T47D (cell line): ENCODE measurements at regions not wholly inside any gene's neighbourhood (a gene's known extent, or its start where the extent isn't known, plus 50 kb on each side); places are given as distances from the start of the nearest gene placed in this dataset.
A peak's percentile ranks its signal among the peaks of the same experiment; 100 is the strongest.
"Not testable (repeated sequence)": the region's sequence is repeated elsewhere in the genome, so short reads cannot be mapped to it uniquely, and the experiment has no call there.

Experiments used
- DNase-seq, 2 experiments: peaks; one replicate each; pipeline versions ENCODE4 v3.0.0 to v3.0.0-alpha.2; 2011 to 2012; ENCODE audit warnings: low read depth in 1 of 2, low spot score in 1 of 2
- JUND ChIP-seq: IDR thresholded peaks from 2 replicates; pipeline ENCODE4 v1.6.1; 2012; ENCODE audit warnings: low read depth
- in situ Hi-C: cut with HindIII; loops from 2 replicates; pipeline ENCODE4 v1.10.0; 2016; ENCODE audit warnings: low sequenced_read_pairs, low pct_unique_long_range_greater_than_20kb

DNA sequence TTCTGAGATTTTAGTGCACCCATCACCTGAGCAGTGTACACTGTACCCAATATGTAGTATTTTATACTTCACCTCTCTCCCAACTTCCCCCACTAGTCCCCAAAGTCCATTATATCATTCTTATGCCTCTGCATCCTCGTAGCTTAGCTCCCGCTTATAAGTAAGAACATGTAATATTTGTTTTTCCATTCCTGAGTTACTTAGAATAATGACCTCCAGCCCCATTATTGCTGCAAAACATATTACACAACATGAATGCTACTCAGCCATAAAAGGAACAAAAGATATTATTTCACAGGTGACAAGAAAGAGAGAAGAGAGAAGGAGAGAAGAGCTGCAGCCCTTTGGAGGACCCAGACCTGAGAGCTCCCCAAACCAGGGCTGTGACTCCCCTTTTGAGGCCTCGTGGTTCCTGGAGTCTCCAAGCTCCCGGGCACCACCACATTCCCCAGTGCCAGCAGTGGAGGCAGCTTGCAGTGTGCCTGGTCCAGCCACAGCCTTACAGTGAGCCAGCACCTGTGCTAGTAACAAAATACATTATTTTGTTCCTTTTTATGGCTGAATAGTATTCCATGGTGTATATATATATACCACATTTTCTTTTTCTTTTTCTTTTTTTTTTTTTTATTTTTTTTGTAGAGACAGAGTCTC is 194.5 kb upstream of the DAB2 start:
- no peak for DNase-seq
- in situ Hi-C loops, result no loop called here
- TF ChIP-seq JUND, result no peak

- no peak for TF ChIP-seq JUND
- in situ Hi-C loops, result no loop called here
- no peak for DNase-seq
These were observed 193.6 kb upstream of the DAB2 start for GRCh38 chr5:39618391-39618790.

- no peak for TF ChIP-seq JUND
- in situ Hi-C loops, result no loop called here
- no peak for DNase-seq
These were observed 191.4 kb upstream of the DAB2 start for GRCh38 chr5:39616131-39616530.

DNA sequence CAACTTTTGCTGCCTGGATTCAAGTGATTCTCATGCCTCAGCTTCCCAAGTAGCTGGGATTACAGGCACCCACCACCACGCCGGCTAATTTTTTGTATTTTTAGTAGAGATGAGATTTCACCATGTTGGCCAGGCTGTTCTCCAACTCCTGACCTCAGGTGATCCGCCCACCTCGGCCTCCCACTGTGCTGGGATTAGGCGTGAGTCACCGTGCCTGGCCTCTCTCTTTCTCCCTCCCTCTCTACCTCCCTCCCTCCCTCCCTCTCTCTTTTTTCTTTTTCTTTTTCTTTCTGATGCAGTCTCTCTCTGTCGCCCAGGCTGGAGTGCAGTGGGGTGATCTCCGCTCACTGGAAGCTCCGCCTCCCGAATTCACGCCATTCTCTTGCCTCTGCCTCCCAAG is 186.3 kb upstream of the DAB2 start:
- in situ Hi-C loops, DNase-seq: not testable (repeated sequence)

- no peak for TF ChIP-seq JUND
- no peak for DNase-seq
- in situ Hi-C loops, result no loop called here
These were observed 183.2 kb upstream of the DAB2 start for GRCh38 chr5:39608024-39608423.

DNA sequence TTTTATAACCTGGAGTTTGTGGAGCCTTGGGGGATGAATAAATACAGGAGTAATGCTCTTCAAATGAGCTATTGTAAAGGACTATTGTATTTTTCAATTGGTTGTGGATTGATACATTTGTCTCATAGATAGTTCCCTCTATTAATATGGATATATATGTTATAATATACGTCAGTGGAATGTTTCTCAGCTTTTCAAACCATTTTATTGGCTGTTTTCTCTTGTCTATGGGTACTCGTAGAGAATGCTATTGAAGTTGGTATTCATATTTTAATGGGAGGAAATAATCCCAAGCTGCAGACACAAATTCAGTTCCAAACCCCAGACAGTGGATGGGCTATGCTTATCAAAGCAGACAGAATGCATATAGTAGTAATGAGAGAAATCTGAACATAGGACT is 181.8 kb upstream of the DAB2 start:
- DNase-seq, result no peak
- no peak for TF ChIP-seq JUND
- in situ Hi-C loops, result no loop called here

DNA sequence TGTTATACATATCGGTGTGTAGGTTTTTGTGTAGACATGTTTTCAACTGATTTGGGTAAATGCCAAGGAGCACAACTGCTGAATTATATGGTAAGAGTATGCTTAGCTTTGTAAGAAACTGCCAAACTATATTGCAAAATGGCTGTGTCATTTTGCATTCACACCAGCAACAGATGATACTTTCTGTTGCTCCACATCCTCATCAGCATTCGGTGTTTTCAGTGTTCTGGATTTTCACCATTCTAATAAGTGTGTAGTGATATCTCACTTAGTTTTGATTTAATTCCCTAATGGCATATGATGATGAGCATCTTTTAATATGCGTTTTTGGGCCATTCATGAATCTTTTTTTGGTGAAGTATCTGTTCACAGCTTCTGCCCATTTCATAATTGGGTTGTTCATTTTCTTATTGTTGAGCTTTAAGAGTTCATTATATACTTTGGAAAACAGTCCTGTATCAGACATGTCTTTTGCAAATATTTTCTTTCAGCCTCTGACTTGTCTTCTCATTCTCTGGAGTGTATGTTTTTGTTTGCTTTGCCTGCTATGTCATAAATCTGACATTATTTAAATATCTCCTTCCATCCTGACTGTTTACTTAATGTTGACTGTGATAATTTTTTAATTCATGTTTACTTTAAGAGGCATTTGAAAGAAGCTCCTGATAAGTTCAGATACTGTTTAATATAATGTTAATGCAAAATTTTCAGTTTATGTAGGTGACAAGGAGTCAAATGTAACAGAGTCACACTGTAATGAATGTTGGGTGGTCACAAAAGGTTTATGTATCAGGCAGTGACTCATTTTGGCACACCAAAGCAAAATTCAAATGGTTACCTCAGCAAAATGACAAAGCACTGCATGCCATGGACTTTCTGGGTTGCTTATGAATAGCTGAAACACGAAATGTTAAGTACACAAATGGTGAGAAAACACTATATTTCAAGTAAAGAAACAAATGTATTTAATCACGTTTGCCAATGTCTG is 181.1 kb upstream of the DAB2 start:
- in situ Hi-C loops, result no loop called here
- peak in 1 of 2 experiments; percentile 27 for DNase-seq
- no peak for TF ChIP-seq JUND

DNA sequence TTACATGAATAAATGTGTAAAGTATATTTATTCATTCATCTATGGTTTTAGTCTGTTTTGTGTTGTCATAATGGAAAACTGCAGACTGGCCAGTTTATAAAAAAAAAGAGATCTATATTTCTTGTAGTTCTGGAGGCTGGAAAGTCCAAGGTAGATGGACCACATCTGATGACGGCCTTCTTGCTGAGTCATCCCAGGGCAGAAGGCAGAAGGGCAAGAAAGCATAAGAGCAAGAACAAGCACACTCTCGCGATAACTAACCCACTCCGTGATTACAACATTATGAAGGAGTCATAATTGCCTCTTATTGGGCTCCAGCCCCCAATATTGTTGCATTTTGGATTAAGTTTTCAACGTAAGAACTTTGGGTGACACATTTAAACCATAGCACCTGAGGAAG is 180.4 kb upstream of the DAB2 start:
- DNase-seq, result no peak
- in situ Hi-C loops, result no loop called here
- TF ChIP-seq JUND, result no peak

DNA sequence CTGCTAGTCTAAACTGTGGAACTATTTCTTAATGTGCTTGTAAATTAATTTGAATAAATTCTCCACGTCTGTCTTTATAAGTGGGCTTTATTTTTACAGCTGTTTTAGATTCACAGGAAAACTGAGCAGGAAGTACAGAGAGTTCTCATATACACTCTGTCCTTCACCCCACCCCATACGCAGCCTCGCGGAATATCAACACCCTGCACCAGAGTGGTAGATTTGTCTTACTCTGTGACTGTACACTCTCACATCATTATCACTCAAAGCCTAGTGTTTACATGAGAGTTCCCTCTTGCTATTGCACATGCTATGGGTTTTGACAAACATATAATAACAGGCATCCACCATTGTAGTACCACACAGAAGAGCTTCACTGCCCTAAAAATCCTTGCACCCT is 179.7 kb upstream of the DAB2 start:
- no peak for DNase-seq
- no peak for TF ChIP-seq JUND
- in situ Hi-C loops, result no loop called here

GRCh38 chr5:39599721-39600431 is 175.1 kb upstream of the DAB2 start:
- in situ Hi-C loops, result no loop called here
- peak in 1 of 2 experiments; percentile 46 for DNase-seq
- TF ChIP-seq JUND, result no peak

DNA sequence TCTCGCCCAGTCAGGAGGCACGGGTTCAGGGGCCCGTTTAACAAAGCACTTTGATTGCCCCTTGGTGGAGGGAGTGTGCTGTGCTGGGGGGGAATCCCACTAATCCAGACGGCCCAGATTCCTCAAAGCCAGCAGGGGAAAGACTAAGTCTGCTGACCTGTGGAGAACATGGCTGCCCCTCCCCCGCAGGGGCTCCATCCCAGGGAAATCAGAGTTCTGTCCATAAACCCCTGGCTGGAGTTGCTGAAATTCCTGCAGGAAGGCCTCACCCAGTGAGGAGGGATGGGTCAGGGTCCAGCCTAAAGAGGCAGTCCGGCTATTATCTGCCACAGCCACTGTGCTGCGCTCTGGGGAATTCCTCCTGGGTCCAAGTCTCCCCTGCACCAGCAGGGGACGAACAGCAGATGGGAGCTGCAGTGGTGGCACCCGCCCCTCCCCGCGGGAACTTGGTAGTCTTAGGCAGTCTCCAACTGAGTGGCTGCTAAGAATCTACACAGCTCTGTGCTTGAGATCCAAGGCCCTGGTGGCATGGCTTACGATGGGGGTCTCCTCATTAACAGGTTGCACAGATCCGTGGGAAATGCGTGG is 174.0 kb upstream of the DAB2 start:
- in situ Hi-C loops, result no loop called here
- DNase-seq, result no peak
- TF ChIP-seq JUND, result no peak

DNA sequence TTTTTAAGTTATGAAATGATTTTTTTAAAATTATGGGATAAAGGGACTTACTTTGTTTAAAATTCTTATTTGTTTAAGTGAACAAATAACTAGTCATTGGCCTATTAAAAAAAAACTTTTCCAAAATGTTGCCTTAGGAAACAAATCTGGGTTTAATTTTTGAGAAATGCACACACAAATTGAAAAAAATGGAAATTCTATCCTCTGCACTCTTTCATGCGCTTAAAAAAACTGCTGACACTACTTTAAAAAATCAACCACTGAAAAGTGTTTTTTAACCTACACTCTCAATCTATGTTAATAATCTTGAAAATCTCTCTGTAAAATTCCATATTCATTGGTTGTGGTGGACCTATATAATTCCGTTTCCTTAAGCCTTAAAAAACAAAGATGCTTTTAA is 163.4 kb upstream of the DAB2 start:
- TF ChIP-seq JUND, result no peak
- no peak for DNase-seq
- in situ Hi-C loops, result no loop called here
